Endothelial cell of umbilical vein (primary cell): ENCODE measurements at regions not wholly inside any gene's neighbourhood (a gene's known extent, or its start where the extent isn't known, plus 50 kb on each side); places are given as distances from the start of the nearest gene placed in this dataset.

Experiments used
- BruUV-seq: library from RNA; stranded (reverse); fragments of 400-500 nt; replicated peaks from 2 replicates; lab custom pipeline; 2021; lab: Mats Ljungman, UMichigan
- CTCF ChIA-PET: fragments of 300-600, 350-600 bp; sonication (Branson Sonifier 250); formaldehyde crosslinking; loops from one replicate; lab custom pipeline; 2021; ENCODE audit warnings: antibody characterized with exemption, inconsistent platforms; lab: Charles Lee
- POLR2A ChIA-PET: fragments of 300-600, 350-600 bp; sonication (Branson Sonifier 250); formaldehyde crosslinking; loops from one replicate; lab custom pipeline; 2021; ENCODE audit warnings: antibody characterized with exemption, inconsistent platforms; lab: Charles Lee
- DNase-seq: peaks from one replicate; pipeline ENCODE4 v3.0.0-alpha.2; 2011; ENCODE audit warnings: low read depth, low spot score
- FAIRE-seq: peaks from 2 replicates; lab custom pipeline; 2011; peaks lifted over from hg19 to GRCh38; lab: Jason Lieb, UNC
- H2AFZ ChIP-seq: 2 replicates; pipeline ENCODE4 v1.6.0; 2012; ENCODE audit warnings: low read depth, low read length, control low read depth, inconsistent platforms
- H3K27ac ChIP-seq: 2 replicates; pipeline ENCODE4 v1.5.1; 2011; ENCODE audit warnings: low read depth, mild to moderate bottlenecking, control low read depth, low read length, moderate library complexity; ENCODE audit not compliant: insufficient read depth
- H3K27me3 ChIP-seq, 2 experiments: 2 replicates each; pipeline versions ENCODE4 v1.6.0 to v1.6.1; 2011; ENCODE audit warnings: low read length in 2 of 2, mixed read lengths in 1 of 2; ENCODE audit not compliant: control insufficient read depth in 2 of 2, insufficient read depth in 2 of 2
- H3K36me3 ChIP-seq, 2 experiments: 2 replicates in 1 of 2; 3 replicates in 1 of 2; pipeline ENCODE4 v1.5.1; 2011; ENCODE audit warnings: low read length in 2 of 2, mild to moderate bottlenecking in 1 of 2, moderate library complexity in 1 of 2; ENCODE audit not compliant: control insufficient read depth in 2 of 2, insufficient read depth in 2 of 2; ENCODE audit errors: extremely low read depth in 1 of 2
- H3K4me1 ChIP-seq: 3 replicates; pipeline ENCODE4 v1.5.1; 2011; ENCODE audit warnings: mild to moderate bottlenecking, low read length; ENCODE audit not compliant: control insufficient read depth, insufficient read depth; ENCODE audit errors: extremely low read depth
- H3K4me2 ChIP-seq: 2 replicates; pipeline ENCODE4 v1.6.1; 2011; ENCODE audit warnings: low read length, control low read depth, mixed read lengths; ENCODE audit not compliant: insufficient read depth
- H3K4me3 ChIP-seq, 3 experiments: fragments of 200-600 bp in 1 of 3; sonication (generic), shearing (Covaris generic) in 1 of 3; replicated peaks in 1 of 3; 2 replicates each; pipeline ENCODE4 v1.5.1; 2011 to 2016; ENCODE audit warnings: control low read depth in 3 of 3, low read length in 3 of 3, mild to moderate bottlenecking in 2 of 3, inconsistent platforms in 1 of 3, low read depth in 1 of 3, moderate library complexity in 1 of 3; ENCODE audit not compliant: insufficient read depth in 1 of 3
- H3K79me2 ChIP-seq: 2 replicates; pipeline ENCODE4 v1.6.0; 2012; ENCODE audit warnings: low read length, inconsistent platforms; ENCODE audit not compliant: control insufficient read depth, insufficient read depth
- H3K9ac ChIP-seq: replicated peaks from 2 replicates; pipeline ENCODE3; 2011; ENCODE audit warnings: low read length, control low read depth; ENCODE audit not compliant: insufficient read depth; ENCODE audit errors: extremely low read depth
- H3K9me1 ChIP-seq: replicated peaks from 3 replicates; pipeline ENCODE4 v1.6.0; 2011; ENCODE audit warnings: mild to moderate bottlenecking, low read length; ENCODE audit not compliant: control insufficient read depth, insufficient read depth; ENCODE audit errors: extremely low read depth
- H3K9me3 ChIP-seq: replicated peaks from 2 replicates; pipeline ENCODE4 v1.5.1; 2012; ENCODE audit warnings: low read length, inconsistent platforms; ENCODE audit not compliant: control insufficient read depth, insufficient read depth
- H4K20me1 ChIP-seq: replicated peaks from 2 replicates; pipeline ENCODE3; 2011; ENCODE audit warnings: mild to moderate bottlenecking, low read length; ENCODE audit not compliant: control insufficient read depth, insufficient read depth; ENCODE audit errors: extremely low read depth
- CTCF ChIP-seq, 2 donors: IDR thresholded peaks; 1 replicate in 1 of 2; 2 replicates in 1 of 2; pipeline ENCODE4 v1.5.1; 2011; ENCODE audit warnings: low read length in 2 of 2, mild to moderate bottlenecking in 2 of 2, moderate library complexity in 2 of 2, control low read depth in 1 of 2, inconsistent platforms in 1 of 2, low read depth in 1 of 2; ENCODE audit not compliant: insufficient read depth in 1 of 2; ENCODE audit errors: extremely low read depth in 1 of 2
- EZH2 ChIP-seq: IDR thresholded peaks from 2 replicates; pipeline ENCODE4 v1.6.1; 2012; ENCODE audit warnings: borderline replicate concordance, low read depth, mild to moderate bottlenecking, moderate library complexity, low read length, inconsistent platforms; ENCODE audit not compliant: severe bottlenecking
- FOS ChIP-seq: IDR thresholded peaks from 2 replicates; pipeline ENCODE4 v1.6.1; 2011; ENCODE audit warnings: mild to moderate bottlenecking, low read length, moderate library complexity, borderline replicate concordance; ENCODE audit not compliant: insufficient read depth
- GATA2 ChIP-seq: IDR thresholded peaks from 2 replicates; pipeline ENCODE4 v1.7.0; 2011; ENCODE audit warnings: low read depth, mild to moderate bottlenecking, moderate library complexity, mixed read lengths, low read length; ENCODE audit not compliant: insufficient read length, insufficient read depth
- JUN ChIP-seq: IDR thresholded peaks from 2 replicates; pipeline ENCODE4 v1.6.1; 2011; ENCODE audit warnings: borderline replicate concordance, low read depth; ENCODE audit not compliant: insufficient read length, insufficient read depth
- MAX ChIP-seq: IDR thresholded peaks from 2 replicates; pipeline ENCODE4 v1.6.1; 2011; ENCODE audit not compliant: insufficient read depth, insufficient read length
- MYC ChIP-seq: IDR thresholded peaks from one replicate; pipeline ENCODE4 v1.6.1; 2011; ENCODE audit warnings: mild to moderate bottlenecking, low read depth, low read length
- POLR2A ChIP-seq: IDR thresholded peaks from 2 replicates; pipeline ENCODE4 v1.6.1; 2012; ENCODE audit warnings: low read depth, mild to moderate bottlenecking, control low read depth, low read length
- POLR2AphosphoS5 ChIP-seq: IDR thresholded peaks from 2 replicates; pipeline ENCODE4 v1.6.1; 2012; ENCODE audit warnings: low read depth, mild to moderate bottlenecking, control low read depth, low read length, moderate library complexity; ENCODE audit not compliant: insufficient read depth
- dilution Hi-C: fragments of 300-500 bp; cut with MboI; formaldehyde crosslinking; loops from one replicate; pipeline ENCODE4 v1.15.0; 2019; ENCODE audit warnings: low sequenced_read_pairs; ENCODE audit not compliant: extremely low pct_ligation_motif_present
- intact Hi-C: fragments of 100-400 bp; cut with micrococcal nuclease; formaldehyde crosslinking; loops from one replicate; pipeline ENCODE4 v1.10.0; 2022

- H3K4me2 ChIP-seq: no peak overlapping the region
- peaks cover 27% of the 10 kb centered on the region for H3K79me2 ChIP-seq
- no peaks in the 10 kb centered on the region for H3K9me3 ChIP-seq
- dilution Hi-C loops (no loop called here), intact Hi-C loops (no loop called here)
- no peak for TF ChIP-seq EZH2
- TF ChIP-seq POLR2A: no peak
- TF ChIP-seq GATA2: no peak
- no peak for TF ChIP-seq CTCF (IDR thresholded peaks at IDR 0.05; ENCODE audit: extremely low read depth in 1 of 2, insufficient read depth in 1 of 2, low read depth in 1 of 2, low read length in 2 of 2)
- no peak for TF ChIP-seq JUN
- TF ChIP-seq FOS: no peak
- TF ChIP-seq MAX: no peak
- TF ChIP-seq POLR2AphosphoS5: no peak
- TF ChIP-seq MYC: no peak
- H3K27me3 ChIP-seq: no peaks in the 10 kb centered on the region
- ChIA-PET CTCF (no interaction called here), POLR2A (no interaction called here)
- no peak for FAIRE-seq
- H2AFZ ChIP-seq: no peak overlapping the region
- no peak overlapping the region for H3K27ac ChIP-seq
- H3K9ac ChIP-seq: no peak overlapping the region
- H3K4me3 ChIP-seq: no peak overlapping the region
- no peaks in the 10 kb centered on the region for H3K9me1 ChIP-seq
- H3K4me1 ChIP-seq: peaks cover 10% of the 10 kb centered on the region
- no TSS peak for BruUV-seq
- H4K20me1 ChIP-seq: no peaks in the 10 kb centered on the region
- H3K36me3 ChIP-seq: no peaks in the 10 kb centered on the region
- DNase-seq: no peak
Measured at GRCh38 chr9:130781569-130781968, 53.5 kb upstream of the ABL1 start.
